ENCODE measurements at regions not wholly inside any gene's neighbourhood (a gene's known extent, or its start where the extent isn't known, plus 50 kb on each side); places are given as distances from the start of the nearest gene placed in this dataset.
"Not testable (repeated sequence)": the region's sequence is repeated elsewhere in the genome, so short reads cannot be mapped to it uniquely, and the experiment has no call there.

DNA sequence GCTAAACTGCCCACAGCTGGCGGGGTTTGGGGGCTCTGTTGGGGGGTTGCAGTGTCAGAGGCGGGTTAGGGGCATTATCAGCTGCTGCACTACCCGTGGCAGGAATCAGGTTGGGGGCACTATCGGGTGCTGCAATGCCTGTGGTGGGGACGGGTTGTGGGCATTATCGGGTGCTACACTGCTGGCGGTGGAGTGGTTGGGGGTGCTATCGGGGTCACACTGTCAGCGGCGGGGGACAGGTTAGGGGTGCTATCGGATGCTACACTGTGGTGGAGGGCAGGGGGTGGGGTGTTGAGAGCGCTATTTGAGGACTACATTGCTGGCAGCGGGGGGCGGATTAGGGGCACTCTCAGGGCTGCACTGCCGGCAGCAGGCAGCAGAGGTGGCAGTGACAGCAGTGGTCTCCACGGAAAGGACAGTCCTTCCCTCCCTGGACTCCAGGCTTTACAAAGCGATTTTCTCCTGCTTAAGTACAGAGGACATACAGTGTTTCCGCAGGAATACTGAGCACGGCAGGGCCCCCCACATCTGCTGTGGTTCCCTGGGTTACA, 119.5 kb upstream of the VPREB1 start:
- no peak for DNase-seq
- intact Hi-C loops (cut with micrococcal nuclease), result no loop called here
- ATAC-seq, result no peak

DNA sequence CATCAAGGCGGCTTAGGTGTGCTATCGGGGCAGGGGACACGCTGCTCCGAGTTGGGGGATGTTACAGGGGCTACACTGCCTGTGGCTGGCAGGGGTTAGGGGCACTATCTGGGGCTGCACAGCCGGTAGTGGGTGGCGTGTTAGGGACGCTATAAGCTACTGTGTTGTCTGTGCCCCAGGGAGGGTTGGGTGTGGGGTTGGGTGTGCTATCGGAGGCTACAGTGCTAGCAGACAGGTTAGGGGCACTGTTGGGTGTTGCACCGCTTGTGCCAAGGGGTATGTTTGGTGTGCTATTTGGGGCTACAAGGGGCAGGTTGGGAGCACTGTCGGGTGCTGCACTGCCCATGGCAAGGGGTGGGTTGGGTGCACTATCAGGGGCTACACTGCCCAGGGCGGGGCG, 120.2 kb upstream of the VPREB1 start:
- DNase-seq, result no peak
- intact Hi-C loops (cut with micrococcal nuclease), result no loop called here
- no peak for ATAC-seq

DNA sequence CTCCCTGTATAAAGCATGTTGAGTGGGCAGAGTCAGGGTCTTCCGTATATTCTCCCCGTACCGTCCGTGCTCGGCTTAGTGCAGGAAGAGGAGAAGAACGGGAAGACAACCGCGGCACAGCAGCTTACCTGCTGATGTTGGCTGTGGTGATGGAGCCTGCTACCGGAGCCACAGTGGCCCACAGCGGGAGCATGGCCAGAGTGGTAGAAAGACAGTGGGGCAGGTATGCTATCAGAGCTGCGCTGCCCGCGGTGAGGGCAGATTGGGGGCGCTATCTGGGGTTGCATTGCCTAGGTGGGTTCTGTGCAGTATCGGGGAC, 120.7 kb upstream of the VPREB1 start:
- intact Hi-C loops (cut with micrococcal nuclease), result no loop called here
- DNase-seq (no peak), ATAC-seq (no peak)

DNA sequence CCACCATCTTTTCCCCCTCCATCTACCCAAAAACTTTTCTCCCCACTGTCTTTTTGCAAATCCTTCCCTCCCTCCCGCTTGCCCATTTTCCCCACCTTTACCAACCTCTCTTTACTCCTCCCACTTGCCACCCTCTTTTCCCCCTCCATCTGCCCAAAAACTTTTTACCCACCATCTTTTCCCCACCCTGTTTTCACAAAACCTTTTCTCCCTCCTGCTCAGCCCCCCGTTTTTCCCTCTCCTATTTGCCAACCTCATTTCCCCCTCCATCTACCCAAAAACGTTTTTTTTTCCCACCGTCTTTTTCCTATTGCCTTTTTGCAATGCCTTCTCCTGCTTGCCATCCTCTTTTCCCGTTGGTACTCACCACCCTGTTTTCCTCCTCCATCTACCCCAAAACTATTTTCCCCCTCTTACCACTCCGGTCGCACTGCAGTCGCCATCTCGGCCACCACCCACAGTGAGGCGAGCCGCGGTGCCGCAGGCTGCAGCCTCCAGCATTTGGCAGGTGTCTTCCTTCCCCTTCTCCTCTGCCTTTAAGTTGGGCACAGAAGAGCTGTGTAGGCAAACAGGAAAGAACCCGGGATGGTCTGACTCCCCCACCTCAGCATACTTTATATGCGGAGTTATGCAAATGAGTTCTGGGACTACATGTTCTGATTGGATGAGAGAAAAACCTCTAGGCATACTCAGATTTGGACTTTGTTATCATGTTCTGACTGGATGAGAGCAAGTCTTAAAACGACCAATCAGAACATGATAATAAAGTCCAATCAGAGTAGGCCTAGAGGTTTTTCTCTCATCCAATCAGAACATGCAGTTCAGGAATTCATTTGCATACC, 121.2 kb upstream of the VPREB1 start:
- DNase-seq (no peak), ATAC-seq (no peak)
- intact Hi-C loops (cut with micrococcal nuclease), result no loop called here

DNA sequence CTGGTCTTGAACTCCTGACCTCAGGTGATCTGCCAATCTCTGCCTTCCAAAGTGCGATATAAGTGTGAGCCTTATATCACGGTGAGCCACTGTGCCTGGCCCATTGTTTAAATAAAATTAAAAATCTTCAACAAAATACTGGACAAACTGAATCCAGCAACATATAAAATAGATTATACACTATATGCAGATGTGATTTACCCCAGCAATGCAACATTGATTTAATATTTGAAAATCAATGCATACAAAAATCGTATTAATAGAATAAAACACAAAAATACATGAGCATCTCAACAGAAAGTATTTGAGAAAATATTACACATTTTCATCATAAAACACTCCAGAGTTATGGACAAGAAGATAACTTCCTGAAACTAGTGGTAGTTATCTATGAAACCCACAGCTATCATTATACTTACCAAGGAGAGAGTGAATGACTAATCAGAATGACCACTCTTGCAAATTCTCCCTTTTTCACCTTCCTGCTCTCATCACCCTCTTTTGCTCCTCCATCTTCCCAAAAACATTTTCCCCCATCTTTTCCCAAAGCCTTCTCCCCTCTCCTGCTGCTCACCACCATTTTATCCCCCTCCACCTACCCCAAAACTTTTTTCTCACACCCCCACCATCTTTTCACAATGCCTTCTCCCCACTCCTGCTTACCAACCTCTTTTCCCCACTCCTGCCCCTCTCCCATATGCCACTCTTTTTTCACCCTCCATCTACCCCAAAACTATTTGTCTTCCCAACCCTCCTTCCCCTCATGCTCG, 122.1 kb upstream of the VPREB1 start:
- ATAC-seq (no peak), DNase-seq (no peak)
- intact Hi-C loops (cut with micrococcal nuclease), result no loop called here

DNA sequence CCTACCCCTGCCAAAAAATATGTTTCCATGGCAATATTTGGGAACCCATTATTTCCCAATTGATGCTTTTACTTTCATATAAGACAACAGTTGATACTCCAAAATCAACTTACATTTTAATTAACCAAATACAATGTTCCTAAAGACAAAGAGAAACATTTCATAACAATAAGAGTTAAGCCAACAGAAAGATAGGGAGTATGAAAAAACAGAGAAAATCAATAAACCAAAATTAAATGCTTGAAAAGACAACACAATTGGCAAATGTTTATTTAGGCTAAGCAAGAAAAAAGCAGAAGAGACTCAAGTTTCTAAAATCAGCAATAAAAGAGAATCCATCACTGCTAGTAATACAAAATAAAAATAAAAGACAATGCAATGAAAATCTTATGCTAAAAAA, 123.1 kb upstream of the VPREB1 start:
- DNase-seq (no peak), ATAC-seq (no peak)
- intact Hi-C loops (cut with micrococcal nuclease), result no loop called here

DNA sequence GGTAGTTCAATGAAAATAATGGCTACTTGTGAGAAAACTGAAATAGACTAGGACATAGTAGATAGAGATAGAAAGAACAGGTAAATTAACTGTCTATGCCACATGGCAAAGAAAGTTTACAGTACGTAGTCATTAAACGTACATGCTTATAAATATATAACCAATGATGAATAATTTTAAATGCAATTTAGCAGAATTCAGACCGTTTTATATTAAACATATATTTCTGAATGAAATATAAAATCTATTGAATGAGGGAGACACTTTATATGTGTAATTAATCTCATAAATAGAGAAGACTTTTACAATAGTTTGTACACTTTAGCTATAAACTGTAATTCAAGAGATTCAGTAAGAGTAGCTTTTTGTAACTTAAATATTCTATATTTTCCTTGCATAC, 124.4 kb upstream of the VPREB1 start:
- intact Hi-C loops (cut with micrococcal nuclease), result no loop called here
- DNase-seq (no peak), ATAC-seq (no peak)

DNA sequence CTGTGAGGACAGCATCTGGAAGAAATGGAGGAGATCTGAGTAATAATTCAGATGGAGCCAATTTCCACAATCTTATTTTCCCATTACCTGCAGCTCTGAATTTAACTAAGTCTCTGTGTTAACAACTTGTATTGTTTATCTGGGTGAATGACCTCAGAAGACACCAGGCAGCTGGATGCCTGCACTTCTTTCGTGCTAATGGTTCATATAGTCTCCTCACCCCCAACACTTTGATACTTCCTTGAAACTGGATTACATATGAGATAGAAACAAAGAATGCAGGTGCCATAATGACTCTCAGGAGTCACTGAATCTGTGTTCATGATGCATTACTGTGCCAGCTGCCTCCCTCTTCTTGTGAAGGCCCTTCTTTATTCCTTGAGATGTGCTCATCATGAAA, 125.6 kb upstream of the VPREB1 start:
- no peak for ATAC-seq
- intact Hi-C loops (cut with micrococcal nuclease), result no loop called here
- no peak for DNase-seq

DNA sequence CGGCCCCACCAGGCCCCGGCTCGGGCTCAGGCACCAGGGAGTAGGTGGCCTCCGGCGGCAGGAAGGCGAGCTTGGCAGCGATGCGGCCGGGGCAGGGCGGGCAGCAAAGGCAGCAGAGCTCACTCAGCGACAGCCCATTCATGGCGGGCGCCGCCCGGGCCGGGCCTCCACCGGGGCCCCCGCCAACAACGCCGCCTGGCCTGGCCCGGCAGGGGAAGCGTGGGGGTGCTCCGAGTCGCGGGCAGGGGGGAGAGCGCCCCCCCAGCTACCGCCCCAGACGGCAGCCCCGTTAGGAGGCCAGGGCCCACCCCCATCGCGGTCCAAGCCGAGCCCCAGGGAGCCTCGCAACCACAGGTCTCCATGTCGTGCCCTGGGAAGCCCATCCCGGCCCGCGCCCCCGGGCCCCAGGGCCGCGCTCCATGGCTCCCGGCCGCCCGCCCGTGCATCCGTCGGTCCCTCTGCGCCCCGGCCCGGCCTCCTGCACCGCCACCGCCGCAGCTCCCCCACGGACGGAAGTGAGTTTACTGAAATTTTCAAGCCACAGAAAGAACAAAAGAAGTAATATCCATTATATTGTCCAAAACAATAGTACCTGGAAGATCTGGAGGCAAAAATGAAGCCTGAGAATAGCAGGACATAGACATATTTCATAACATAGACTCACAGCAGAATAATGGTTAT, 126.6 kb upstream of the VPREB1 start:
- DNase-seq; intact Hi-C loops (cut with micrococcal nuclease); ATAC-seq: not testable (repeated sequence)

DNA sequence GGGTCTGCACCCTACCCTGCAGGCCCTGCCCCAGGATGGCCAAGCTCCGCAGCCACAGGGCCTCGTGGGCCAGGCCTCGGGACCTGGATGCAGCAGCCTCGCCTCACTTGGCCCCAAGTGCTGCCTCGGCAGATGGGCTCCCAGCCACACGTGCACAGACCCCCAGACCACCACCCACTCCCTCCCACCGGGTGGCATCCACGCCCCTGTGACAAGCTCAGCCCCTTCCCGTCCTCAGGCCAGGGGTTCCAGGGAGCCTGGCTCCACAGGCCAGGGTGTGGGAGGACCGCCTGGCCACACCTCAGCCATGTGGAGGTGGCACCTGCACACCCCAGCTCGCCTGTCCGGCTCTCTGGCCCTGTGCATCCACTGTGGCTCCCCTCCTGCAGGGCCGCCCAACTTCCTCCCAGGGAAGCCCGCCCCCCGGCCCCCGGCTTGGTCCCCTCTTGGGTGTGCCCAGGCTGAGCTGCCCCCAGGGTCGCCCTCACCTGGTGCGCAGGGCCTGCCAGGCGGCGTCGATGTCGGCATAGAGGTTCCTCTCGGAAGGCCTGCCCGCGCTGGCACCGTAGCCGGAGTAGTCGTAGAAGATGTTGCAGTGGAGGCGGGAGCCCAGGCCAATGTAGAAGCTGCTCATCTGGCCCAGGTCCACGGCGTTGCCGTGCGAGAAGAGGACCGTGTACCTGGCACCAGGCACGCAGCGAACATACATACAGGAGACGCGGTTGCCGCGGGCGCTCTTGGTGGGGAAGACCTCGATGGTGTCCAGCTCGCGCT, 127.4 kb upstream of the VPREB1 start:
- DNase-seq; ATAC-seq; intact Hi-C loops (cut with micrococcal nuclease): not testable (repeated sequence)

DNA sequence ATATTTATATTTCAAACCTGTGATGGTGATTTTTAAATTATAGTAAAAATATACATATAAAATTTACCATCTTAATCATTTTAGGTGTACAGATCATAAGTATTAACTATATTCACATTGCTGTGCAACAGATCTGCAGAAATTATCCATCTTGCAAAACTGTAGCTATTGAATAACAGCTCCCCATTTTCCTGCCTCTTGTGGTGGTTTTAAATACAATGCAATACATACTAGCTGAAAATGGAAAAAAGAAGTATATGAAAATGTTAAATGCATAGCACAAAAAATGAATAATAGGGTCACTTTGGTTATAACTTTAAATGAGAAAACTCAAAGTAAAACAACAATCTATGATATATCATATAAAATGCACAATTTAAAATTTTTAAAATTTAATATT, 130.9 kb upstream of the VPREB1 start:
- no peak for DNase-seq
- ATAC-seq, result no peak
- intact Hi-C loops (cut with micrococcal nuclease), result no loop called here

DNA sequence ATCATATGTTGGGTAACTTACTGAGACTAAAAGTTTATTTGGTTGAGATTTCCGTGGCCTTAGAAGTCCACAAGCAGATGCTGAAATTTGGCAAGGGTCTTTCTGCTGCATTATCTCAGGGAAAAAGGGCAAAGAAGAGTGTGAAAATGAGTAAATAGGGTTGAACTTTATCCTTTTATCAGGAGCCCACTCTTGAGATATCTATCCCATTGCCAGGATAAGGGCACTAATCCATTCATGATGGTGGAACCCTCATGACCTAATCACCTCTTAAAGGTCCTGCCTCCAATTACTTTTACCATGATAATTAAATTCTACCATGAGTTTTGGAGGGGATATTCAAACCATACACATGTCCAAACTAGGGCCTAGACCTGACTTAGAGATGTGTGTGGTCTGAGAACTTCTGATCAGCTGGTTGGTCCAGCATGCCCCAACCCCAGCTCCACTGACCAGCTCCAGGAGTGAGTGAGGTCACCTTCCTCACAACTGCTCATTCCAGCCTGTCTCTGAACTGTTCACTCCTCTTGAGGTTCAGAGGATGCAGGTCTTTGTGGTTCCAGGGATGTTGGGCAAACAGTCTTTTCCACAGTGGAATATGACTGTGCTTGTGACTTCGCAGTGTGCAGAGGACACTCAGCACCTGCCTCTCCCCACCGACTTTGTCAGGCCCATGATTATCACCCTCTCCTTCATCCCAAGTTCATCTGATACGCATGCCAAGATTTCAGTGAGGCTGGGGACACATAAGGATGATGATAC, 130.1 kb upstream of the TOP3B start:
- intact Hi-C loops (cut with micrococcal nuclease), result no loop called here
- DNase-seq, result no peak
- ATAC-seq, result no peak

DNA sequence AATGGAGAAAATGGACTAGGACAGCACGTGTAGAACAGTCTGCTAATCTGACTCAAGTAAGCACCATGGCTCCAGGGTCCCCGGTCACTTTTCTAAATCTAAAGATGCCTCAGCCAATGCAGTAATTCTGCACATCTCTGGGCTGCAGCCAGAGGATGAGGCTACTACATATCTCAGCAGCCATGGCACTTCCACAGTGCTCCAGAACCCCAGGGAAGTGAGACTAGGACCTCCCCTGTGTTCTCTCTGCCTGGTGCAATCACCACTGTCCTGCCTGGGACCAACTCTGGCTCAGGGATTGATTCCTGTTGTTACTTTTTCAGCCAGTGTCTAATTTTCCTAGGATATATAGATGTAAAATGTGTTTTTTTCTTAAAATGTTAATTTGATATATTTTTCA, 129.4 kb upstream of the TOP3B start:
- DNase-seq (no peak), ATAC-seq (no peak)
- intact Hi-C loops (cut with micrococcal nuclease), result no loop called here

DNA sequence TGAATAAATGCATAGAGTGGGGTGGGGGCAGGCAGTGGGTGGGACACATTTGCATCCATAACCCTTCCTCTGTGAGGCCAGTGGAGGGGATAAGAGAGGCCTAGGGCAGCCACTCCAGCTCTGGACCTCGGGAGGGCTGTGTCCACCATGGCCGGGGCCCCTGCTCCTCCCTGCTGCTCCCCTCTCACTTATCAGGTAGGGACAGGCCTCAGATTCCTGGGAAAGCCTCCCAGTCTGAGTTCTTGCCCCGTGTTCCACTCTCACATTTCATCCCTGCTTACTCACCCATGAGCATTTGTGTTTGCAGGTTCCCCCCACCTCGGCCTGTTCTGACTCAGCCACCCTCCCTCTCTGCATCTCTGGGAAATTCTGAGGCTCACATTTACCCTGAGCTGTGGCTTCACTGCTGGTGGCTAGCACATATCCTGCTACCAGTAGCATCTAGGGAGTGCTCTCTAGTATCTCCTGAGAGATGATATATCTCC, 128.7 kb upstream of the TOP3B start:
- ATAC-seq, result no peak
- intact Hi-C loops (cut with micrococcal nuclease), result no loop called here
- DNase-seq, result no peak

DNA sequence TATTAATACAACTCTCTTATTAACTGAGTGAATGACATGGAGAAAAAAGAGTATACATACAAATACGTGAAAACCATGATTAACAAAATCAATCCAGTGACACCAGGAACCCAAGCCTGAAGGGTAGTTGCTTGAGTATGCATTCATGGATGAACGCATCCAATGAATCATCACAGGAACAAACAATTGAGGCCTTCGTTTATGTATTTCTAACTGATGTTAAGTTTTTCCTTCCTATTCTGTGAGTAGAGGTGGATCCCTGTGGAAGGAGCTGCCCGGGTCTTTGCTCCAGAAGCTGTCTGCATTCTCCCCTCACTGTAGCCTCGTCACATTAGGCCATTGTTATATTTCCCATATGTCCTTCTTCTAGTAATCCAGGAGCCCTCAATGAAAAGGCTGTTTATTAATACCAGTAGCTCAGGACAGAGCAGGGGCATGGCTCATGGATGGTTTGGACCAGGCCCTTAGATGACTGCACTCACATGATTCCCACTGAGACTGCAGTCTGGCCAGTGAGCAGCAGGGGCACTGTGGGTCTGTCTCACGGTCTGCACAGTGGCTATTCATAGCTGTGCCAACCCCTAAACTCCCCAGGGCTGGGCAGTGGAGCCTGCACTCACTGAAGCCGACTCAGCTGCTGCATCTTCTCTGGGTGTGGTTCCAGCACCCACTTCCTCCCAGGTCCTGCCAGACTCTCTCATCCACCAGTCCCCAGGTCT, 128.1 kb upstream of the TOP3B start:
- ATAC-seq, result peak; percentile 86
- intact Hi-C loops (cut with micrococcal nuclease), result no loop called here
- peak; percentile 39 for DNase-seq

DNA sequence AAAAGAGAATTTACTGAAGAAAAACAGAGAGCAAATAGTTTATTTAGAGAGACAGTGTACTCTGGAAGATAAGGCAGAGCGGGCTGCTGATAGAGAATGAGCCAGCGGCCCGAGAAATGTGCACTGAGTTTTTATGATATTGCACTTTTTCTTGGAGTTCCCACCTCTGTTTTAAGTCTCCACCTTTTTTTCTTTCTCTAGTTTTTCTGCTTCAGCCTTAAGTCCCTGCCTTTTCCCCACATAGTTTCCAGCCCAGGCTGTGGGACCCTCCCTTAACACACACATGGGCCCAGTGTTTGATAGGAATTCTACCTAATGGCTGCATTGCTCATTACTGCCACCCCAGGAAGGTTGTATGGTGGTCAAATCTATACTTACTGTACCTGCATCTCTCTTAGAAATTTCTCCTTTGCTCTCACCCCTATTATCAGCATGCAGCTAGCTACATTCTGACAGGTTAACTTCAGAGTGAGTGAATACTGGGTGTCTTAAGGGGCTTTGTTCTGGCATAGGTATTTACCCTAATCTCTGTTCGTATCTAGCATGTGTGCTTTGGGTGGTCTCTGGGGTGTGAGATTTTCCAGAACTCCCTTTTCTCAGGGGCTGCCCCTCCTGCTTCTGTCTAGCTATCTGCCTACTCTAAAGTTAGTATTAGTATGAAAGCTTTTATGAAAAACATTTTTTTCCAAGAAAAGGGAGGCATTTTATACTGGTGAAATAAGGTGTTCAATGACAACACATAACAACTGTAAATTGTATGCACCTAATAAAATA, 127.3 kb upstream of the TOP3B start:
- ATAC-seq (no peak), DNase-seq (no peak)
- intact Hi-C loops (cut with micrococcal nuclease), result no loop called here

DNA sequence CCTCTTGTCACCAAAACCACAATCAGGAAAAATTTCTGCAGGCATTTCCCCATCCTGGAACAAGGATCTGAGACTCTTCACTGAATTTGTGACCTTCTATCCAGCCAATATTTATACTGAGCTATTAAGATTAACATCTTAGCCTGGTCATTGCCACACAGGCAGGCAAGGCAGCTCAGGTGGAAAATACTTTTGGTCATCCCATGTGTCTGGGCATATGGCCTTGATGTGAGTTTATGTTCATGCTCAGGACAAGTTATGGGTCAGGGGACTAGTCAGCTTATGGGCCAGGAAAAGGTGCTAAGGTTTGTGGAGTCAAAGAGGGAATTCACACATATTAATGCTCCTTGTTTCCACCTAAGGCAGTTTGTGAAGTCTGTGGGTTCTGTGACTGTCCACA, 124.3 kb upstream of the TOP3B start:
- no peak for ATAC-seq
- intact Hi-C loops (cut with micrococcal nuclease), result no loop called here

More for the DNA sequence above, 124.3 kb upstream of the TOP3B start:
- DNase-seq, result no peak

All from left ventricle myocardium superior (tissue), 1 donor.